ENCODE measurements at regions not wholly inside any gene's neighbourhood (a gene's known extent, or its start where the extent isn't known, plus 50 kb on each side); places are given as distances from the start of the nearest gene placed in this dataset.

DNA sequence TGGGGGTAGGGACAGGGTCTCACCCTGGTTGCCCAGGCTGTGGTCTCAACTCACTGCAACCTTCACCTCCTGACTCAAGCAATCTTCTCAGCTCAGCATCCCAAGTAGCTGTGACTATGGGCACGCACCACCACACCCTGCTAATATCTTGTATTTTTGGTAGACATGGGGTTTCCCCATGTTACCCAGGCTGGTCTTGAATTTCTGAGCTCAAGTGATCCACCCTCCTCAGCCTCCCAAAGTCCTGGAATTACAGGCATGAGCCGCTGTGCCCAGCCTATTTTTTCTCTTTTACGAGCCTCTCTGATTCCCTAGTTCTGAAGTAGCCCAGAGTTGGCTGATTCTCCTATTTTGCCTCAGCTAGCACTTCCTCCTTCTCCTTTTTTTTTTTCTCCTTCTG, 83.6 kb downstream of the ZNF280B start:
- no peak for DNase-seq
- no peak overlapping the region for H3K27ac ChIP-seq (ENCODE audit: low read length)
- H3K36me3 ChIP-seq (ENCODE audit: insufficient read depth, low read length): no peaks in the 10 kb centered on the region
- no peak overlapping the region for H3K4me3 ChIP-seq (ENCODE audit: low read length)
- no peaks in the 10 kb centered on the region for H3K27me3 ChIP-seq (ENCODE audit: low read length)
- H3K9me3 ChIP-seq (ENCODE audit: low read length): no peaks in the 10 kb centered on the region
- H3K4me1 ChIP-seq (ENCODE audit: low read length): peaks cover 16% of the 10 kb centered on the region
- H3K9ac ChIP-seq (ENCODE audit: low read length): no peak overlapping the region
- H3K79me2 ChIP-seq (ENCODE audit: low read length): no peaks in the 10 kb centered on the region
- H3K9me2 ChIP-seq (replicated peaks; ENCODE audit: insufficient read depth, low read length): no peaks in the 10 kb centered on the region
- no peaks in the 10 kb centered on the region for H4K20me1 ChIP-seq (ENCODE audit: insufficient read depth, low read depth, low read length)
- no peak overlapping the region for H3K4me2 ChIP-seq (ENCODE audit: low read depth, low read length, poor library complexity, severe bottlenecking)
- H2AFZ ChIP-seq (ENCODE audit: low read length): no peak overlapping the region

DNA sequence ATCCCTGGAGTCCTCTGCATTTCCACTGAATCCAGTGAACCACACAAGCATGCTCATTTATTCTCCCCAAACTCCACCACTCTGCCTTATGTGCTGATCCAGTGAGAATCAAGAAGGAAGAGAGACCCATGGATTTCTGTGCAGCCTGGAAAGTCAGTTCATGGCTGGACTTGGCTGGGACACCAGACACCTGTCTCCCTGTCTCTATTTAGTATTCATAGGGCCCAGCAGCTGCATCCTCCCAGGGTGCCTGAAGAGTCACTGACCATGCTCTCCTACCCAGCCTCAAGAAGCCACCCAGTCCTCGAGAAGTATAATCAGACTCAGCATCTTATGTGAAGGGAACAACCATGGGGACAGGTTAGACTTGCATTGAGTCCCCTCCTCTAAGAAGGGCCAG, 83.2 kb downstream of the ZNF280B start:
- DNase-seq: no peak
- Histone ChIP-seq H3K9me3 (ENCODE audit: low read length) (no peaks in the 10 kb centered on the region), H3K9me2 (replicated peaks; ENCODE audit: insufficient read depth, low read length) (no peaks in the 10 kb centered on the region), H4K20me1 (ENCODE audit: insufficient read depth, low read depth, low read length) (no peaks in the 10 kb centered on the region), H3K36me3 (ENCODE audit: insufficient read depth, low read length) (no peaks in the 10 kb centered on the region), H3K27ac (ENCODE audit: low read length) (no peak overlapping the region), H3K27me3 (ENCODE audit: low read length) (no peaks in the 10 kb centered on the region), H3K79me2 (ENCODE audit: low read length) (no peaks in the 10 kb centered on the region), H3K4me2 (ENCODE audit: low read depth, low read length, poor library complexity, severe bottlenecking) (no peak overlapping the region), H3K4me3 (ENCODE audit: low read length) (no peak overlapping the region), H3K4me1 (ENCODE audit: low read length) (peaks cover 16% of the 10 kb centered on the region), H3K9ac (ENCODE audit: low read length) (no peak overlapping the region), H2AFZ (ENCODE audit: low read length) (no peak overlapping the region)

DNA sequence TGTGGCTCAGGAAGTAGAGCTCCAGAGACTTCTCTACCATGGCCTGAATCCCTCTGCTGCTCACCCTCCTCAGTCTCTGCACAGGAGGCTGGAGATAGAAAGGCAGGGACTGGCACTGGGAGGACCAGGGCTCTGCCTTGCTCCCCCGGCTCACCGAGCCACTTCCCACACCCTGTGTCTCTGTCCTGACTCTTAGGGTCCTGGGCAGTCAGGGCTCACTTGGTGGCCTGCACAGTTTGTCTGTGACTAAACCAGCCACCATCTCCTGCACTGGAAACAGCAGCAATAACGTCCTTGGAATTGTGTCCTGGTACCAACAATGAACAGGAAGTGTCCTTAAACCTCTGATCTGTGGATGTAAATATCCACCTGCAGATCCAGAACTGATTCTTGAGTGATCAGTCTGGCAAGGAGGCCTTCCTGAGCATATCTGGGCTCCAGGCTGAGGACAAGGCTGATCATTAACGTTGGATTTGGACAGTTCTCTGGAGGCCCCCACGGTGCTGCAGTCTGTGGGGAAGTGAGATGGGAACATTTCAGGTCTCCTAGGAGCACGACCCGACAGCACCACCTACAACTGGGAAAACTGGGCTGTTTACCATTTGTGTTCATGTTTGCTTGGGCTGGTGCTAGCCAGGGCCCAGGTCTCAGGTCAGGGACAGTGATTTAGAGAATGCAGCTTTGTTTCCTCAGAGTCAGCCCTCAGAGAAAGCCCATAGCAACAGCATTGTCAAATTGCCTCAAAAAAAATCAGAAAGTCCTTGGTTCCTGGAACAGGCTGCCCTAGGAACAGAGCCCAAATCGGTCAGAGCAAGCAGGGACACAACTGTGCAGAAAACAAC, 82.5 kb downstream of the ZNF280B start:
- Histone ChIP-seq H3K4me3 (ENCODE audit: low read length) (no peak overlapping the region), H3K4me2 (ENCODE audit: low read depth, low read length, poor library complexity, severe bottlenecking) (no peak overlapping the region), H4K20me1 (ENCODE audit: insufficient read depth, low read depth, low read length) (no peaks in the 10 kb centered on the region), H3K9me3 (ENCODE audit: low read length) (no peaks in the 10 kb centered on the region), H3K9ac (ENCODE audit: low read length) (no peak overlapping the region), H3K79me2 (ENCODE audit: low read length) (no peaks in the 10 kb centered on the region), H3K27ac (ENCODE audit: low read length) (no peak overlapping the region), H3K9me2 (replicated peaks; ENCODE audit: insufficient read depth, low read length) (no peaks in the 10 kb centered on the region), H2AFZ (ENCODE audit: low read length) (no peak overlapping the region), H3K27me3 (ENCODE audit: low read length) (no peaks in the 10 kb centered on the region), H3K4me1 (ENCODE audit: low read length) (peaks cover 16% of the 10 kb centered on the region), H3K36me3 (ENCODE audit: insufficient read depth, low read length) (no peaks in the 10 kb centered on the region)
- DNase-seq: no peak

DNA sequence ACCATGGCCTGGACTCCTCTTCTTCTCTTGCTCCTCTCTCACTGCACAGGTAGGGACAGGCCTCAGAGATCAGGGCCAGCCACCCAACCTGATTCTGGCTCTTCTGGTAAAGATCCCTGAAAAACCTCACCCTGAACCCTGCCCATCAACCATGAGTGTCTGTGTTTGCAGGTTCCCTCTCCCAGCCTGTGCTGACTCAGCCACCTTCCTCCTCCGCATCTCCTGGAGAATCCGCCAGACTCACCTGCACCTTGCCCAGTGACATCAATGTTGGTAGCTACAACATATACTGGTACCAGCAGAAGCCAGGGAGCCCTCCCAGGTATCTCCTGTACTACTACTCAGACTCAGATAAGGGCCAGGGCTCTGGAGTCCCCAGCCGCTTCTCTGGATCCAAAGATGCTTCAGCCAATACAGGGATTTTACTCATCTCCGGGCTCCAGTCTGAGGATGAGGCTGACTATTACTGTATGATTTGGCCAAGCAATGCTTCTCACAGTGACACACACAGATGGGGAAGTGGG, 80.9 kb downstream of the ZNF280B start:
- Histone ChIP-seq H3K4me2 (ENCODE audit: low read depth, low read length, poor library complexity, severe bottlenecking) (no peak overlapping the region), H3K4me1 (ENCODE audit: low read length) (peaks cover 19% of the 10 kb centered on the region), H3K79me2 (ENCODE audit: low read length) (no peaks in the 10 kb centered on the region), H3K27me3 (ENCODE audit: low read length) (no peaks in the 10 kb centered on the region), H4K20me1 (ENCODE audit: insufficient read depth, low read depth, low read length) (no peaks in the 10 kb centered on the region), H3K9me3 (ENCODE audit: low read length) (no peaks in the 10 kb centered on the region), H3K27ac (ENCODE audit: low read length) (no peak overlapping the region), H2AFZ (ENCODE audit: low read length) (no peak overlapping the region), H3K9me2 (replicated peaks; ENCODE audit: insufficient read depth, low read length) (no peaks in the 10 kb centered on the region), H3K9ac (ENCODE audit: low read length) (no peak overlapping the region), H3K36me3 (ENCODE audit: insufficient read depth, low read length) (no peaks in the 10 kb centered on the region), H3K4me3 (ENCODE audit: low read length) (no peak overlapping the region)
- DNase-seq: no peak

DNA sequence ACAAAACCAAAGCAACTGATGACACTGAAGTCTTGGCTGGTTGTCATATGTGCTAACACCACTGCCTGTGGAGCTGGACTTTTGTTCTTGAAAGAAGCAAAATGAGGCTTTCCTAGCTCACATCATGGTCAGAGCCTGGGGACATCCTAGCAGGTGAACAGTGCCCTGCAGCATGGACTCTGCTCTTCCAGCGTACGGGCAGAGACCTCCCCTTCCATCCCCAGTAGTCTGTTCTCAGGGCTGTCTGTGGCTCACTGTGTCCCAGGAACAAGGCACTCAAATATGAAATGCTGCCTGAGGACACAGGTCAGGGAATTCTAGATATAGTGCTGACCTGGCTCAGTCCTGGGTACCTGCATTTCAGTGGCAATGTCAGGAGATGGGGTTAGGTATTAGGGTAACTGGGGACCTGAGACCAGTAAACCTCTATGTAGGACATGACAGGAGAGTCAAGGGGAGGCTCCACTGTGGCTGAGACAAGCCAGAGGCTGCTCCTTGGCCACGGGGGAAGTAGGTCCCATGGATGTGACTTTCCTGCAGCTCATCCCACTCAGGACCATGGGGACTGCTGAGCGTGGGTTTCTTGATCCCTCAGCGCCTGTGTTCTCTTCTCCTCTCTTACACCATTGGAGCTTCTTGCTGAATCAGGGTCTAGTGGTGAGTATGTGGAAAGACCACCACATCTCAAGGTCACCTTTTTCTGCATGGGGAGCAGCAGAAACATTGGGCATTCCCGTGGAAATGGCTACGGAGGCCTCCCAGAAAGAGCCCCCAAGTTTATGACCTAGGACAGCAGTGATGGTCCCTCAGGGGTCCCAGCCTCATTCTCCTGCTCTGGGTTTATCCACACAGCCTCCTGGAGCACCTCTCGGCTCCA, 80.1 kb downstream of the ZNF280B start:
- H2AFZ ChIP-seq (ENCODE audit: low read length): no peak overlapping the region
- no peaks in the 10 kb centered on the region for H4K20me1 ChIP-seq (ENCODE audit: insufficient read depth, low read depth, low read length)
- no peaks in the 10 kb centered on the region for H3K9me3 ChIP-seq (ENCODE audit: low read length)
- no peaks in the 10 kb centered on the region for H3K36me3 ChIP-seq (ENCODE audit: insufficient read depth, low read length)
- no peak for DNase-seq
- no peak overlapping the region for H3K4me3 ChIP-seq (ENCODE audit: low read length)
- H3K79me2 ChIP-seq (ENCODE audit: low read length): no peaks in the 10 kb centered on the region
- H3K4me2 ChIP-seq (ENCODE audit: low read depth, low read length, poor library complexity, severe bottlenecking): no peak overlapping the region
- H3K27ac ChIP-seq (ENCODE audit: low read length): no peak overlapping the region
- no peak overlapping the region for H3K9ac ChIP-seq (ENCODE audit: low read length)
- H3K27me3 ChIP-seq (ENCODE audit: low read length): no peaks in the 10 kb centered on the region
- peaks cover 13% of the 10 kb centered on the region for H3K4me1 ChIP-seq (ENCODE audit: low read length)
- H3K9me2 ChIP-seq (replicated peaks; ENCODE audit: insufficient read depth, low read length): no peaks in the 10 kb centered on the region

DNA sequence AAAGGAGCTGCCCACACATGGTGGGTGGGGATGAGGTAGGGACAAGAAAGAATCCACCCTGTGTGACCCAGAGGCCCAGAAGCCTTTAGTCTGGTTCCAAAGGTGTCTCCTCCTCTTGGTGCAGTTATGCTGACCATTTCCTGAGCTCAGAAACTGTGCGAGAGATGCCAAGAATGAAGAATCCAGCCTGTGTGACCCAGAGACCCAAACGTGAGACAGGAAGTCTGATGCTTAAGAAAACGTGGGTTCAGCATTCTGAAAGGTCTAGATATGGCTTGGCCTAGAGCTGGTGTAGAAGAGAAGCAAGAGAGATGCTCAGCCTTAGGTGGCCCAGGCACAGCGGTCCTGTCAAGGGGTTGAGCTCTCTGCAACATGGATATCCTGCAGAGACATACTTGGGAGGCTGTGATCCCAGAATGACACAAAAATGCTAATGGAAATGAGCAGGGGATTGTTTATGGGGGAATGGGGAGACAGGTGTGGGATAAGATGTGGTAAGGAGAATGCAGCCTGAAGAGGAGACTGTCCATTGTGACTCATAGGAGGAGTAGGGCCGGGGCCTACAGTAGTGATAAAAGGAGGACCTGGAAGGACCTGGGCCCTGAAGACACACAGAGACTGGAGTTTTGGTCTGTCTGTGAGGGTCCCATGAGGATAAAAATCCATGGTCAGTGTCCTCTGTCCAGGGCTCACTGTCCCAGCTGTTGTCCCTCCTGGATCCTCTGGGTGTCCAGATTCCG, 79.0 kb downstream of the ZNF280B start:
- peaks cover 13% of the 10 kb centered on the region for H3K4me1 ChIP-seq (ENCODE audit: low read length)

DNA sequence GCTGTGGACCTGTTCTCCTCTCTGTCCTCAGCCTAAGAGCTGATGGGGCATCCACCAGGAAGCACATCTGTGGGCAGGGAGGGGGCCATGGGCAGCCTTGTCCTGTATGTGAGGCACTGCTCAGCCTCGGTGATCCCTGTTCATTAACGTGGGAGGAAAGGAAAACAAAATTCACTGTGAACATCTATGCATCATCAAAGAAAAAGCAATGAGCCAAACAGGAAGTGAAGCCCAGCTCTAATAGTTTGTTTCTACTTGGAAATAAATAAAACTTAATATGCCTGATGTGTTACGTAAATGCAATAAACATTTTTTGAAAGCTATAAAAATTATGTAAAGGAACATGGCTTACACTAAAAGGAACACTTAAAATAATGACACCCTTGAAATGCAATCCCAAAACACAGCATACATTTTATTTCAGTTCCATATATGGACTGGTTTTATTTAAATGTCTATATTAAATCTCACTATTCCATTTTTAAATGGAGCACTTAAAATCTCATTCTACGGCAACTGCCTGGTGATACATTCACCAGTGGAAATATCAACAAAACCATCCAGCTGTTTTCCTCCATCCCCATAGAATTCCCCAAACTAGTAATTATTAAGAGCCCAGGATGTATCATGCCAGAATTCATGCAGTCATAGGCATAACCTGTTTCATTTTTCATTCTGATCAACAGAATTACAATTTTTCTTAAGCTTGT, 78.3 kb downstream of the ZNF280B start:
- Histone ChIP-seq H3K9ac (ENCODE audit: low read length) (no peak overlapping the region), H3K9me2 (replicated peaks; ENCODE audit: insufficient read depth, low read length) (no peaks in the 10 kb centered on the region), H3K4me3 (ENCODE audit: low read length) (no peak overlapping the region), H3K27ac (ENCODE audit: low read length) (no peak overlapping the region), H3K9me3 (ENCODE audit: low read length) (no peaks in the 10 kb centered on the region), H3K4me1 (ENCODE audit: low read length) (peaks cover 13% of the 10 kb centered on the region), H3K4me2 (ENCODE audit: low read depth, low read length, poor library complexity, severe bottlenecking) (no peak overlapping the region), H3K79me2 (ENCODE audit: low read length) (no peaks in the 10 kb centered on the region), H3K36me3 (ENCODE audit: insufficient read depth, low read length) (no peaks in the 10 kb centered on the region), H2AFZ (ENCODE audit: low read length) (no peak overlapping the region), H3K27me3 (ENCODE audit: low read length) (no peaks in the 10 kb centered on the region), H4K20me1 (ENCODE audit: insufficient read depth, low read depth, low read length) (no peaks in the 10 kb centered on the region)
- DNase-seq: no peak

More for the DNA sequence above, 79.0 kb downstream of the ZNF280B start:
- no peaks in the 10 kb centered on the region for H4K20me1 ChIP-seq (ENCODE audit: insufficient read depth, low read depth, low read length)
- H3K4me3 ChIP-seq (ENCODE audit: low read length): no peak overlapping the region
- no peak overlapping the region for H3K4me2 ChIP-seq (ENCODE audit: low read depth, low read length, poor library complexity, severe bottlenecking)
- no peak for DNase-seq
- no peaks in the 10 kb centered on the region for H3K79me2 ChIP-seq (ENCODE audit: low read length)
- H3K27ac ChIP-seq (ENCODE audit: low read length): no peak overlapping the region
- H3K9ac ChIP-seq (ENCODE audit: low read length): no peak overlapping the region
- H3K9me2 ChIP-seq (replicated peaks; ENCODE audit: insufficient read depth, low read length): no peaks in the 10 kb centered on the region
- no peaks in the 10 kb centered on the region for H3K36me3 ChIP-seq (ENCODE audit: insufficient read depth, low read length)
- no peaks in the 10 kb centered on the region for H3K9me3 ChIP-seq (ENCODE audit: low read length)
- no peak overlapping the region for H2AFZ ChIP-seq (ENCODE audit: low read length)
- no peaks in the 10 kb centered on the region for H3K27me3 ChIP-seq (ENCODE audit: low read length)

All from Karpas-422 (cell line).